ENCODE measurements at regions not wholly inside any gene's neighbourhood (a gene's known extent, or its start where the extent isn't known, plus 50 kb on each side); places are given as distances from the start of the nearest gene placed in this dataset.
"Not testable (repeated sequence)": the region's sequence is repeated elsewhere in the genome, so short reads cannot be mapped to it uniquely, and the experiment has no call there.

GRCh38 chr2:138315619-138316018 lies 186.0 kb upstream of the SPOPL start:
- not testable (repeated sequence) for TF ChIP-seq CTCF (IDR thresholded peaks at IDR 0.05; ENCODE audit: borderline replicate concordance, extremely low read depth, low read length, poor library complexity, severe bottlenecking); EZH2 (IDR thresholded peaks at IDR 0.05; ENCODE audit: borderline replicate concordance, low read depth, low read length, severe bottlenecking)
